ENCODE measurements at regions not wholly inside any gene's neighbourhood (a gene's known extent, or its start where the extent isn't known, plus 50 kb on each side); places are given as distances from the start of the nearest gene placed in this dataset.
"Not testable (repeated sequence)": the region's sequence is repeated elsewhere in the genome, so short reads cannot be mapped to it uniquely, and the experiment has no call there.

- Histone ChIP-seq H3K4me3 (ENCODE audit: low read depth, low read length) (no peak overlapping the region), H3K36me3 (ENCODE audit: control insufficient read depth, insufficient read depth, low read length) (no peaks in the 10 kb centered on the region), H3K27me3 (ENCODE audit: control insufficient read depth, insufficient read depth, low read length) (no peaks in the 10 kb centered on the region)
- no peak for TF ChIP-seq CTCF (IDR thresholded peaks at IDR 0.05; ENCODE audit: insufficient read depth, low read length, poor library complexity, severe bottlenecking)
- no peak for DNase-seq (ENCODE audit: low read depth)
Observed at GRCh38 chr3:194900854-194901522, 215.3 kb downstream of the FAM43A start.

- DNase-seq (ENCODE audit: low read depth); H3K4me3 ChIP-seq (ENCODE audit: low read depth, low read length); H3K27me3 ChIP-seq (ENCODE audit: control insufficient read depth, insufficient read depth, low read length); H3K36me3 ChIP-seq (ENCODE audit: control insufficient read depth, insufficient read depth, low read length): not testable (repeated sequence)
Observed at GRCh38 chr3:194903447-194903846, 217.8 kb downstream of the FAM43A start.

GRCh38 chr3:194904999-194905398, 219.3 kb downstream of the FAM43A start:
- not testable (repeated sequence) for H3K36me3 ChIP-seq (ENCODE audit: control insufficient read depth, insufficient read depth, low read length); DNase-seq (ENCODE audit: low read depth); H3K4me3 ChIP-seq (ENCODE audit: low read depth, low read length); H3K27me3 ChIP-seq (ENCODE audit: control insufficient read depth, insufficient read depth, low read length)

GRCh38 chr3:194905696-194906095, 220.0 kb downstream of the FAM43A start:
- no peak overlapping the region for H3K4me3 ChIP-seq (ENCODE audit: low read depth, low read length)
- TF ChIP-seq CTCF (IDR thresholded peaks at IDR 0.05; ENCODE audit: insufficient read depth, low read length, poor library complexity, severe bottlenecking), result no peak
- peak; percentile 12 for DNase-seq (ENCODE audit: low read depth)

DNA sequence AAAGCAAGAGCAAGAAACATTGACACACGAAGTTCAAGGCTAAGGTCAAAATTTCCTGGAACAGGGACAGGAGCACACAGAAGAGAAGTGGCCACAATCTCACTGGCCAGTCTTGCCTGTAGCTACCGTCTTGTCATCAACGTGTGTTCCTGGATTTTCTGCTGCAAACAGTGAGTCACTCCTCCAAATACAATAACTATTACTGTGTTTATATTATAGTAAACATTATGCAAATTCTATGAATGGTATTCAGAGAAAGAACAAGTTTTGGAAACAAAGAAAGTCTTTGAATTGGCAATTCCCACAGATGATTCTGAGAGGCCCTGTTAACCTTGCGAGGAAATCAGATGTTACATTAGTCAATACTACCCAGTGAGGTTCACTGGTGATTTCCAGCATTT, 220.5 kb downstream of the FAM43A start:
- Histone ChIP-seq H3K4me3 (ENCODE audit: low read depth, low read length) (no peak overlapping the region), H3K27me3 (ENCODE audit: control insufficient read depth, insufficient read depth, low read length) (no peaks in the 10 kb centered on the region), H3K36me3 (ENCODE audit: control insufficient read depth, insufficient read depth, low read length) (no peaks in the 10 kb centered on the region)
- no peak for DNase-seq (ENCODE audit: low read depth)
- no peak for TF ChIP-seq CTCF (IDR thresholded peaks at IDR 0.05; ENCODE audit: insufficient read depth, low read length, poor library complexity, severe bottlenecking)

More at GRCh38 chr3:194905696-194906095, 220.0 kb downstream of the FAM43A start:
- Histone ChIP-seq H3K36me3 (ENCODE audit: control insufficient read depth, insufficient read depth, low read length) (no peaks in the 10 kb centered on the region), H3K27me3 (ENCODE audit: control insufficient read depth, insufficient read depth, low read length) (no peaks in the 10 kb centered on the region)

GRCh38 chr3:194906970-194907629, 221.4 kb downstream of the FAM43A start:
- Histone ChIP-seq H3K4me3 (ENCODE audit: low read depth, low read length) (no peak overlapping the region), H3K27me3 (ENCODE audit: control insufficient read depth, insufficient read depth, low read length) (peaks cover 3% of the 10 kb centered on the region), H3K36me3 (ENCODE audit: control insufficient read depth, insufficient read depth, low read length) (no peaks in the 10 kb centered on the region)
- no peak for DNase-seq (ENCODE audit: low read depth)
- no peak for TF ChIP-seq CTCF (IDR thresholded peaks at IDR 0.05; ENCODE audit: insufficient read depth, low read length, poor library complexity, severe bottlenecking)

GRCh38 chr3:194907811-194908210, 222.1 kb downstream of the FAM43A start:
- TF ChIP-seq CTCF (IDR thresholded peaks at IDR 0.05; ENCODE audit: insufficient read depth, low read length, poor library complexity, severe bottlenecking), result no peak
- Histone ChIP-seq H3K27me3 (ENCODE audit: control insufficient read depth, insufficient read depth, low read length) (peaks cover 3% of the 10 kb centered on the region), H3K4me3 (ENCODE audit: low read depth, low read length) (no peak overlapping the region), H3K36me3 (ENCODE audit: control insufficient read depth, insufficient read depth, low read length) (no peaks in the 10 kb centered on the region)
- DNase-seq (ENCODE audit: low read depth), result no peak
